ENCODE measurements at regions not wholly inside any gene's neighbourhood (a gene's known extent, or its start where the extent isn't known, plus 50 kb on each side); places are given as distances from the start of the nearest gene placed in this dataset.

GRCh38 chr6:134468633-134469032 is 150.7 kb upstream of the SGK1 start:
- no peaks in the 10 kb centered on the region for H3K36me3 ChIP-seq
- WGBS, 5 donors: 18 to 43% (median 41%) methylated on average over 1 of the region's 1 CpG
- H3K4me1 ChIP-seq: peaks cover 7 to 52% (median 24%) of the 10 kb centered on the region in 4 donors
- H3K9me3 ChIP-seq: no peaks in the 10 kb centered on the region
- DNase-seq: no peak
- intact Hi-C loops (cut with DNase I; ENCODE audit: low total_unique reads): no loop called here
- H3K27me3 ChIP-seq: no peaks in the 10 kb centered on the region
- peak overlapping the region; percentile 44 to 61 (median 48) for H3K27ac ChIP-seq
- no peak overlapping the region for H3K4me3 ChIP-seq
- TF ChIP-seq POLR2AphosphoS5 (IDR thresholded peaks at IDR 0.05): no peak
- TF ChIP-seq EP300 (IDR thresholded peaks at IDR 0.05): no peak
- TF ChIP-seq CTCF (IDR thresholded peaks at IDR 0.05): no peak
- no peak for TF ChIP-seq POLR2A (IDR thresholded peaks at IDR 0.05)

- intact Hi-C loops (cut with DNase I; ENCODE audit: low total_unique reads): no loop called here
- H3K4me1 ChIP-seq: peaks cover 7 to 49% (median 22%) of the 10 kb centered on the region in 4 donors
- no peak for DNase-seq
- WGBS, 5 donors: 31 to 62% (median 48%) methylated on average over 1 of the region's 1 CpG
- H3K36me3 ChIP-seq: no peaks in the 10 kb centered on the region
- H3K9me3 ChIP-seq: no peaks in the 10 kb centered on the region
- no peak overlapping the region for H3K4me3 ChIP-seq
- H3K27ac ChIP-seq: peak overlapping the region in 4 of 5 donors; percentile 44 to 59 (median 49)
- no peaks in the 10 kb centered on the region for H3K27me3 ChIP-seq
- no peak for TF ChIP-seq POLR2A (IDR thresholded peaks at IDR 0.05)
- TF ChIP-seq POLR2AphosphoS5 (IDR thresholded peaks at IDR 0.05): no peak
Measured at GRCh38 chr6:134467620-134468019, 149.7 kb upstream of the SGK1 start.

- Histone ChIP-seq H3K4me1 (peaks cover 7 to 49% (median 21%) of the 10 kb centered on the region in 4 donors), H3K4me3 (no peak overlapping the region), H3K9me3 (no peaks in the 10 kb centered on the region), H3K27ac (peak overlapping the region in 3 of 5 donors; percentile 44 to 59 (median 46)), H3K36me3 (no peaks in the 10 kb centered on the region), H3K27me3 (no peaks in the 10 kb centered on the region)
- no peak for DNase-seq
- 20 to 47% (median 29%) methylated on average over 2 of the region's 2 CpGs for WGBS, 5 donors
- intact Hi-C loops (cut with DNase I; ENCODE audit: low total_unique reads): no loop called here
- no peak for TF ChIP-seq EP300 (IDR thresholded peaks at IDR 0.05)
- no peak for TF ChIP-seq POLR2AphosphoS5 (IDR thresholded peaks at IDR 0.05)
- no peak for TF ChIP-seq POLR2A (IDR thresholded peaks at IDR 0.05)
- TF ChIP-seq CTCF (IDR thresholded peaks at IDR 0.05): no peak
Measured at GRCh38 chr6:134466771-134467525, 149.0 kb upstream of the SGK1 start.

GRCh38 chr6:134464690-134465411 is 146.9 kb upstream of the SGK1 start:
- TF ChIP-seq POLR2AphosphoS5 (IDR thresholded peaks at IDR 0.05) (no peak), CTCF (IDR thresholded peaks at IDR 0.05) (no peak), POLR2A (IDR thresholded peaks at IDR 0.05) (no peak), EP300 (IDR thresholded peaks at IDR 0.05) (no peak)

More at GRCh38 chr6:134464690-134465411, 146.9 kb upstream of the SGK1 start:
- Histone ChIP-seq H3K36me3 (no peaks in the 10 kb centered on the region), H3K27me3 (no peaks in the 10 kb centered on the region), H3K4me3 (no peak overlapping the region), H3K27ac (no peak overlapping the region), H3K9me3 (no peaks in the 10 kb centered on the region), H3K4me1 (peaks cover 7 to 44% (median 21%) of the 10 kb centered on the region in 4 donors)
- peak in 1 of 2 donors; percentile 41 for DNase-seq
- WGBS, 5 donors: 76 to 84% (median 81%) methylated on average over 9 of the region's 9 CpGs
- intact Hi-C loops (cut with DNase I; ENCODE audit: low total_unique reads): no loop called here
